ENCODE measurements at regions not wholly inside any gene's neighbourhood (a gene's known extent, or its start where the extent isn't known, plus 50 kb on each side); places are given as distances from the start of the nearest gene placed in this dataset.
"Not testable (repeated sequence)": the region's sequence is repeated elsewhere in the genome, so short reads cannot be mapped to it uniquely, and the experiment has no call there.

- DNase-seq (ENCODE audit: low spot score) = no peak
Observed at GRCh38 chr10:109393425-109393824, 529.9 kb downstream of the XPNPEP1 start.

GRCh38 chr10:109386921-109387320, 536.4 kb downstream of the XPNPEP1 start:
- no peak for DNase-seq (ENCODE audit: low spot score)

- no peak for DNase-seq (ENCODE audit: low spot score)
Observed at GRCh38 chr10:109386101-109386500, 537.2 kb downstream of the XPNPEP1 start.

GRCh38 chr10:109379186-109379585, 544.1 kb downstream of the XPNPEP1 start:
- DNase-seq (ENCODE audit: low spot score) = no peak

- DNase-seq (ENCODE audit: low spot score) = peak; percentile 24
Observed at GRCh38 chr10:109374215-109374614, 549.1 kb downstream of the XPNPEP1 start.

- DNase-seq (ENCODE audit: low spot score) = no peak
Observed at GRCh38 chr10:109359316-109359715, 564.0 kb downstream of the XPNPEP1 start.

GRCh38 chr10:109358325-109358724, 565.0 kb downstream of the XPNPEP1 start:
- DNase-seq (ENCODE audit: low spot score) = no peak

GRCh38 chr10:109348324-109348723, 575.0 kb downstream of the XPNPEP1 start:
- DNase-seq (ENCODE audit: low spot score) = no peak

GRCh38 chr10:109343293-109343692, 580.0 kb downstream of the XPNPEP1 start:
- peak; percentile 3 for DNase-seq (ENCODE audit: low spot score)

GRCh38 chr10:109341986-109342385, 581.3 kb downstream of the XPNPEP1 start:
- no peak for DNase-seq (ENCODE audit: low spot score)

- DNase-seq (ENCODE audit: low spot score) = no peak
Observed at GRCh38 chr10:109328001-109328400, 595.3 kb downstream of the XPNPEP1 start.

- DNase-seq (ENCODE audit: low spot score) = no peak
Observed at GRCh38 chr10:109327266-109327665, 596.0 kb downstream of the XPNPEP1 start.

GRCh38 chr10:109324721-109325120, 598.6 kb downstream of the XPNPEP1 start:
- no peak for DNase-seq (ENCODE audit: low spot score)

GRCh38 chr10:109317746-109318366, 605.5 kb downstream of the XPNPEP1 start:
- DNase-seq (ENCODE audit: low spot score) = no peak

- DNase-seq (ENCODE audit: low spot score) = not testable (repeated sequence)
Observed at GRCh38 chr10:109314016-109314415, 609.3 kb downstream of the XPNPEP1 start.

GRCh38 chr10:109312555-109312954, 610.8 kb downstream of the XPNPEP1 start:
- not testable (repeated sequence) for DNase-seq (ENCODE audit: low spot score)

GRCh38 chr10:109308971-109309370, 614.3 kb downstream of the XPNPEP1 start:
- no peak for DNase-seq (ENCODE audit: low spot score)

GRCh38 chr10:109307102-109307501, 616.2 kb downstream of the XPNPEP1 start:
- DNase-seq (ENCODE audit: low spot score) = not testable (repeated sequence)

- DNase-seq (ENCODE audit: low spot score) = no peak
Observed at GRCh38 chr10:109306698-109307097, 616.6 kb downstream of the XPNPEP1 start.

- DNase-seq (ENCODE audit: low spot score) = no peak
Observed at GRCh38 chr10:109287858-109288257, 635.5 kb downstream of the XPNPEP1 start.

- peak; percentile 67 for DNase-seq (ENCODE audit: low spot score)
Observed at GRCh38 chr10:109282510-109282909, 640.8 kb downstream of the XPNPEP1 start.

GRCh38 chr10:109281347-109281746, 642.0 kb downstream of the XPNPEP1 start:
- DNase-seq (ENCODE audit: low spot score) = no peak

- DNase-seq (ENCODE audit: low spot score) = no peak
Observed at GRCh38 chr10:109280837-109281236, 642.5 kb downstream of the XPNPEP1 start.

- DNase-seq (ENCODE audit: low spot score) = no peak
Observed at GRCh38 chr10:109277456-109277855, 645.9 kb downstream of the XPNPEP1 start.
